GM10248 (cell line): ENCODE measurements at regions not wholly inside any gene's neighbourhood (a gene's known extent, or its start where the extent isn't known, plus 50 kb on each side); places are given as distances from the start of the nearest gene placed in this dataset.

Source experiments
- CTCF ChIA-PET: fragments of 300-600 bp; sonication (Branson Sonifier 250); formaldehyde crosslinking; extraction: SDS; loops from one replicate; lab custom pipeline; 2021; ENCODE audit warnings: antibody characterized with exemption; lab: Yijun Ruan, JAX
- POLR2A ChIA-PET: fragments of 350-650 bp; sonication (Branson Sonifier 250); formaldehyde crosslinking; extraction: SDS; loops from one replicate; lab custom pipeline; 2020; ENCODE audit warnings: antibody characterized with exemption; lab: Yijun Ruan, JAX
- DNase-seq: peaks from one replicate; pipeline ENCODE4 v3.0.0; 2012; ENCODE audit errors: extremely low spot score
- TF ChIP-seq, protein P1 (sequence below): IDR thresholded peaks from 2 replicates; pipeline ENCODE4 v1.5.1; 2012; ENCODE audit warnings: mild to moderate bottlenecking, low read depth; ENCODE audit errors: extremely low read depth, missing control alignments, control extremely low read depth

DNA sequence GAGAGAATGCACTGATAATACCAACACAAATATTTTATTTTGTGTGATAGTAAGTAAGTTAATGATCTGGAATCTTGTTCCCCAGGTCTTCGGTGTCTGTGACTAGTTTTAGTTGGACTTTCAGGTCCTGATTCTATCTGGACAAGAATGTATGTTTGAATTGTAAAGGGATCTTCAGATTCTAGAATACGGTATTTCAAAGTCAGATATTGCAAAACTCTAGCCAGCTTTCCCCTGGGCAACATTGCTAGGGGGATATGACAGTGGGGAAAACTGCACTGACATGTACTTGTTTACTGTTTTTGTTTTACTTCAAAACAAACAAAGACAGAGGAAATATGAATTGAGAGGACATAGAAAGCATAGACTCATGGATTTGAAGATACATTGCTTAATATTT, 489.0 kb downstream of the FAM133A start:
- ChIA-PET CTCF (no interaction called here), POLR2A (no interaction called here)
- TF ChIP-seq, protein P1, sequence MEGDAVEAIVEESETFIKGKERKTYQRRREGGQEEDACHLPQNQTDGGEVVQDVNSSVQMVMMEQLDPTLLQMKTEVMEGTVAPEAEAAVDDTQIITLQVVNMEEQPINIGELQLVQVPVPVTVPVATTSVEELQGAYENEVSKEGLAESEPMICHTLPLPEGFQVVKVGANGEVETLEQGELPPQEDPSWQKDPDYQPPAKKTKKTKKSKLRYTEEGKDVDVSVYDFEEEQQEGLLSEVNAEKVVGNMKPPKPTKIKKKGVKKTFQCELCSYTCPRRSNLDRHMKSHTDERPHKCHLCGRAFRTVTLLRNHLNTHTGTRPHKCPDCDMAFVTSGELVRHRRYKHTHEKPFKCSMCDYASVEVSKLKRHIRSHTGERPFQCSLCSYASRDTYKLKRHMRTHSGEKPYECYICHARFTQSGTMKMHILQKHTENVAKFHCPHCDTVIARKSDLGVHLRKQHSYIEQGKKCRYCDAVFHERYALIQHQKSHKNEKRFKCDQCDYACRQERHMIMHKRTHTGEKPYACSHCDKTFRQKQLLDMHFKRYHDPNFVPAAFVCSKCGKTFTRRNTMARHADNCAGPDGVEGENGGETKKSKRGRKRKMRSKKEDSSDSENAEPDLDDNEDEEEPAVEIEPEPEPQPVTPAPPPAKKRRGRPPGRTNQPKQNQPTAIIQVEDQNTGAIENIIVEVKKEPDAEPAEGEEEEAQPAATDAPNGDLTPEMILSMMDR = no peak
- DNase-seq = no peak

DNA sequence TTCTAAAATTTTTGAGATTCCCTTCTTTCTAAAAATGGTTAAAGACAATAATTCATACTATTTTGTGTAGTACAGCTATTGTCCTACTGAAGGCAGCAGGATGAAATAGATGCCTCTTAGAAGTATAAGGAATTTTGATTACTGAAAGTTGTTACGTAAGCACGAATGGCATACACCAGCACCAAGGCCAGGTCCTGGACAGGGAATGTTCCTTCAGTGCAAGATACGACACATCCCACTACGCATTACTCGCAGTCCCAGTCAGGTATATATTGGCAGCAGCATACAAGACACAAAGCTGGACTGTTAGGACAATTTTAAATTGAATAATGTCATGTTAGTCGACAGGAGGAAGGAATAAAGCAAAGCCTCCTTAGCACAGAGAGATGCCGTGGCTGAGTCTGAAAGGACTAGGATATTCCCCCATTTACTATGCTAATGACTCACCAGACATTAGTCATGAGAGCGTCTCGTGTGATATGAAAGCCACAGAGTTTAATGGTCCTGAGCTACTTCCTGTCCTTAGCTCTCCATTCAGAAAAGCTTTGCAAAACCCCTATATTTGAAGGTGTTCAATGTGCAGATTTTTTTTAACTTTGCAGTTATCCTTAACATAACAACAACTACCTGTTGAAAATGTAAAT, 504.3 kb downstream of the FAM133A start:
- POLR2A ChIA-PET = no interaction called here
- no peak for DNase-seq

DNA sequence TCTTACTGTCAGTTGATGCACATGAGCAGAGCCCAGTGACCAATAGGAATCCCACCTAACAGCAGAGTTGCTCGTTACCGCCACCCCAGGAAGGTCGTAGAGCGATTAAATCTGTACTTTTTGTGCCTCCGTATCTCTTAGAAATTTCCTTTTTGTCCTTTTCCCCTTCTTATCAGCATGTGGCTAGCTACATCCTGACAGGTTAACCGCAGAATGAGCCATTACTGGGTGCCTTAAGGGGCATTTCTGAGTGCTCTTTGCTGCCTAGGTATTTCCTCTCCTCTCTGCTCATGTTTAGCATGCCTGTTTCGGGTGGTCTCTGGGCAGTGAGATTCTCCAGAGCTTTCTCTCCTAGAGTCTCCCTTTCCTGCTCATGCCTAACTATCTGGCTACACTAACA, 530.5 kb downstream of the FAM133A start:
- POLR2A ChIA-PET = no interaction called here
- DNase-seq = no peak
- TF ChIP-seq, protein P1 = no peak
- CTCF ChIA-PET = no interaction called here

More for the DNA sequence above, 504.3 kb downstream of the FAM133A start:
- TF ChIP-seq, protein P1 = no peak
- CTCF ChIA-PET = no interaction called here

DNA sequence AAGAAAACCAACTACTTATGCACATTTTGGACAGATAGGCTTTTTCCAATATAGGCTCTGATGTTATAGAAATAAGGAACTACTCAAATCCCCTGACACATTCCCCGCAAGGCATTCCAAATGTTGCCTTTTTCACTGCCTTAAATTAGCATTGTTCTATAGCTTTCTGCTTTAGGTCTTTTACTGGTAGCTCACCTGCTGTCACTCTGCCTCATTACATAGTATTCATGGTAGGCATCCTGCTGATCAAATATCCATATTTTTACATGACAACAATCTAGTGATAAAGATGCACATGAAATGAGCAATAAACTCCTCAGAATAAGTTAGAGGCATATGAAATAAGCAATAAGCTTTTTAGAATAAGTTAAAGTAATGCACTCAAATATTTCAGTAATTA, 542.7 kb downstream of the FAM133A start:
- TF ChIP-seq, protein P1 = no peak
- ChIA-PET CTCF (no interaction called here), POLR2A (no interaction called here)
- no peak for DNase-seq

DNA sequence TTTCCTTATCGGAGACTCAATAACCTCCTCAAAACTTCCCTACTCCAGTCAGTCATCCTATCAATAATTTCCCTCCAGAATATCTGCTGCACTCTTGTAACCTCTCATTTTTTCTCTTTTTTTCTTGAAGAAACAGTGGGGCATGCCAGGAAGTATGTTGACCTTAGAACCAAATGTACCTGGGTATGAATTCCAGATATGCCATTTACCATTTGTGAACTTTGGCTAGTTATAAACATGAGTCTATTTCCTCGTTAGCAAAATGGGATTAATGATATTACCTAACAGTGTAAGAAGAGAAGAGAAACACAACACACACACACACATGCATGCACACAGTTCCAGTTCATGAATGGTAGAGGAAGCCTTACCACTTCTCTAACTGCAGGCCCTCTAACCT, 578.2 kb downstream of the FAM133A start:
- CTCF ChIA-PET = no interaction called here
- DNase-seq = no peak
- POLR2A ChIA-PET = no interaction called here
- TF ChIP-seq, protein P1 = no peak

DNA sequence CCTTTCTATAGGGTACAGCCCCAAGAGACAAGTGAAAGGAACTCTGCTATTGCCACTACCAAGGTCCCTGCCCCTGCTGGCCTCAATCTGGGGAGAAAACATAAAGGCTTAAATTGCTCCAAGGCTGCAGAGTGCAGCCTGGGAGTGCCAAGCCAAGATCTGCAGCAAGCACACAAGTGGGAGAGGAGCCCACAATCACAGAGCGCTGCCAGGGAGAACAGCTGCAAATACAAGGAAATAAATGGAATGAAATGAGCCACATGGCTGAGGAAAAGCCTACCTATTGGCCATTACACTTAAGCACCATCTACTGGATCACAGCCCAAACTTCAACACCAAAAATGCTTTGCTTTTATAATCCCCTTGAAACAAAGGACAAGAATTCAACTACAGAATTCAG, 582.4 kb downstream of the FAM133A start:
- TF ChIP-seq, protein P1 = no peak
- DNase-seq = no peak
- ChIA-PET POLR2A (no interaction called here), CTCF (no interaction called here)
